HL-60 (cell line): ENCODE measurements at regions not wholly inside any gene's neighbourhood (a gene's known extent, or its start where the extent isn't known, plus 50 kb on each side); places are given as distances from the start of the nearest gene placed in this dataset.

Experiments
- GABPA ChIP-seq: IDR thresholded peaks from 2 replicates; pipeline ENCODE4 v1.6.1; 2012; ENCODE audit warnings: low read depth
- POLR2AphosphoS5 ChIP-seq: IDR thresholded peaks from 2 replicates; pipeline ENCODE4 v1.6.1; 2012; ENCODE audit warnings: low read depth

DNA sequence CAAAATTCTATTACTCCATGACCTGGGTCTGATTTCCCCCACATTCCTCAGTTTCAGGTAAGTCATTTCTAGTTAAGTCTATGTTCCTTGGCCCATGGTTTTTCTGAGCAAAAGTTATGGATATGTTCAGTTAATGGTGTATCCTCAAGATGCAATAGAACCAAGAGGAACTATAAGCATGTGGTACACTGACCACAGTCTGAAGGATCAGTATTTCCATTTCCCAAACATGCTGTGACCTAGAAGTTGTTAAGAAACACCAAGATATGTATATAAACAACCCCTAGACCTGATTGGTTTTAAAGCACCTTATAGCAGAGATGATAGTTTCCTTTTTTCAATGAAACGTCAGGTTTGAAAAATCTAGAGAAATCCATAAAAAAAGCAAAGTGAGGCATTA, 94.2 kb upstream of the ABCB5 start:
- TF ChIP-seq GABPA (no peak), POLR2AphosphoS5 (no peak)
